KOPT-K1 (cell line): ENCODE measurements at regions not wholly inside any gene's neighbourhood (a gene's known extent, or its start where the extent isn't known, plus 50 kb on each side); places are given as distances from the start of the nearest gene placed in this dataset.

Source experiments
- H3K27ac ChIP-seq: fragments of 200-600 bp; sonication (generic); 2 replicates; pipeline ENCODE4 v1.5.1; 2016; ENCODE audit warnings: antibody characterized with exemption, mild to moderate bottlenecking, low read depth, low read length; ENCODE audit not compliant: poor library complexity, severe bottlenecking
- H3K36me3 ChIP-seq: fragments of 200-600 bp; sonication (generic); 2 replicates; pipeline ENCODE4 v1.5.1; 2017; ENCODE audit warnings: antibody characterized with exemption, mild to moderate bottlenecking, low read length, moderate library complexity; ENCODE audit not compliant: insufficient read depth
- H3K9me3 ChIP-seq: fragments of 200-600 bp; sonication (generic); 2 replicates; pipeline ENCODE4 v1.5.1; 2017; ENCODE audit warnings: antibody characterized with exemption, low read length, mild to moderate bottlenecking; ENCODE audit not compliant: insufficient read depth, poor library complexity, severe bottlenecking

- no peaks in the 10 kb centered on the region for H3K36me3 ChIP-seq
- no peaks in the 10 kb centered on the region for H3K9me3 ChIP-seq
- no peak overlapping the region for H3K27ac ChIP-seq
Observed at GRCh38 chr16:26724189-26724588, 342.5 kb upstream of the C16orf82 start.

DNA sequence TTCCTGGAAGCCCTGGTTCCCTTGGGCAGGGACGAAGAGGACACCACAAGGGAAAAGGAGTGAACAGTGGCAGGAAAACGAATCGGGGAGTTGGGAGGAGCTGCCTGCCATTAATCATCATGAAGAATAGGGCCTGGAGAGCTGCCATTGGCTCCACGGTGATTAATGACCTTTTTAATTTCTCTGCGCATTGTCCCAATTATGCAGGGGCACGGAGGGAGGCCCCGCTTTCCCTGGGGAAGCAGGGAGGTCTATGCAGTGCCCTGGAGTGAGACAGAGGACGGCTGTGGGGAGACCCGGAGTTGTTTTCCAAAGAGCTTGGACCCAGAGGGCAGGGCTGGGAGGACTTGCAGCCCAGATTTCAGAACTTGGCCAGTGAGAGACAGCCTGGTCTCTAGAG lies 338.9 kb upstream of the C16orf82 start:
- H3K27ac ChIP-seq = no peak overlapping the region
- no peaks in the 10 kb centered on the region for H3K36me3 ChIP-seq
- no peaks in the 10 kb centered on the region for H3K9me3 ChIP-seq

GRCh38 chr16:26729951-26730541 lies 336.7 kb upstream of the C16orf82 start:
- no peaks in the 10 kb centered on the region for H3K36me3 ChIP-seq
- H3K9me3 ChIP-seq = no peaks in the 10 kb centered on the region
- no peak overlapping the region for H3K27ac ChIP-seq

GRCh38 chr16:26731729-26732128 lies 335.0 kb upstream of the C16orf82 start:
- Histone ChIP-seq H3K27ac (no peak overlapping the region), H3K9me3 (no peaks in the 10 kb centered on the region), H3K36me3 (no peaks in the 10 kb centered on the region)

GRCh38 chr16:26733710-26734109 lies 333.0 kb upstream of the C16orf82 start:
- Histone ChIP-seq H3K9me3 (no peaks in the 10 kb centered on the region), H3K27ac (no peak overlapping the region), H3K36me3 (no peaks in the 10 kb centered on the region)

GRCh38 chr16:26735521-26735920 lies 331.2 kb upstream of the C16orf82 start:
- no peaks in the 10 kb centered on the region for H3K9me3 ChIP-seq
- no peak overlapping the region for H3K27ac ChIP-seq
- no peaks in the 10 kb centered on the region for H3K36me3 ChIP-seq

GRCh38 chr16:26736084-26736483 lies 330.6 kb upstream of the C16orf82 start:
- Histone ChIP-seq H3K36me3 (no peaks in the 10 kb centered on the region), H3K27ac (no peak overlapping the region), H3K9me3 (no peaks in the 10 kb centered on the region)

- no peaks in the 10 kb centered on the region for H3K9me3 ChIP-seq
- no peak overlapping the region for H3K27ac ChIP-seq
- no peaks in the 10 kb centered on the region for H3K36me3 ChIP-seq
Observed at GRCh38 chr16:26740771-26741170, 326.0 kb upstream of the C16orf82 start.

GRCh38 chr16:26742040-26742439 lies 324.7 kb upstream of the C16orf82 start:
- Histone ChIP-seq H3K9me3 (no peaks in the 10 kb centered on the region), H3K36me3 (no peaks in the 10 kb centered on the region), H3K27ac (no peak overlapping the region)

- no peaks in the 10 kb centered on the region for H3K9me3 ChIP-seq
- H3K27ac ChIP-seq = no peak overlapping the region
- no peaks in the 10 kb centered on the region for H3K36me3 ChIP-seq
Observed at GRCh38 chr16:26744430-26744829, 322.3 kb upstream of the C16orf82 start.

- no peak overlapping the region for H3K27ac ChIP-seq
- H3K9me3 ChIP-seq = no peaks in the 10 kb centered on the region
- H3K36me3 ChIP-seq = no peaks in the 10 kb centered on the region
Observed at GRCh38 chr16:26747760-26748159, 319.0 kb upstream of the C16orf82 start.

DNA sequence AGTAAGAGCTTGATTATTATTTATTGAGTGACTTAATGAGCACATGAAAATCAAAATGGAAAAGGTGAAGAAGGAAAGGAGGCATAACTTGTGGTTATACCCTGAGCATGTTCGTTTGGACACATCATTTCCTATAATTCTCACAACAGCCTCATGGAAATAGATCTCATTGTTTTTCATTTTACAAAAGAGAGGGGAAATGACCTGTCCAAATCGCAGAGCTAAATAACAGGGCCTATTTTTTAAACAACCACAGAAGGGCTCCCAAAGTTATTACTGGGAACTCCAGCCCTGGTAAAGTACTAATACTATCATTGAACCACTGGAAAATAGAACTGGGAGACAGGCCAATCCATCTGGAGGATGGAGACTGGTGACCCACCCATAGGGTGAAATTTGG lies 317.7 kb upstream of the C16orf82 start:
- no peaks in the 10 kb centered on the region for H3K9me3 ChIP-seq
- no peak overlapping the region for H3K27ac ChIP-seq
- no peaks in the 10 kb centered on the region for H3K36me3 ChIP-seq

DNA sequence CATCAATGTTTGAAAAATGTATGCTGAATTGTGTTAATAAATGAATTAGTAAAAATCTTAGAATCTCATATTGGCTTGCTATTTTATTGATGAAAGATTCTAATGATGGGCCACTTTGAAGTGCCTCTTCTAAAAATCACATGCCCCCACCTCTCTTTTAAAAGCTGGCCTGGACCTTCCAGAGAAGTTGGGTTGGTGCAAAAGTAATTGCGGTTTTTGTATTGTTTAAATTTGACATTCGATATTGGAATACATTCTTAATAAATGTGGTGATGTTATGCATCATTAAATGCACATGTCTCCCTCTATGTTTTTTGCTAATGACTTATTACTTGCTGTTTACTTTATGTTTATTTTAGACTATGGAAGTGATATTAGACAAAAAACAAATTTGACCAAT lies 314.6 kb upstream of the C16orf82 start:
- no peak overlapping the region for H3K27ac ChIP-seq
- H3K36me3 ChIP-seq = no peaks in the 10 kb centered on the region
- H3K9me3 ChIP-seq = no peaks in the 10 kb centered on the region

- H3K36me3 ChIP-seq = no peaks in the 10 kb centered on the region
- no peak overlapping the region for H3K27ac ChIP-seq
- H3K9me3 ChIP-seq = no peaks in the 10 kb centered on the region
Observed at GRCh38 chr16:26756633-26757032, 310.1 kb upstream of the C16orf82 start.

GRCh38 chr16:26762594-26762993 lies 304.1 kb upstream of the C16orf82 start:
- Histone ChIP-seq H3K27ac (no peak overlapping the region), H3K9me3 (no peaks in the 10 kb centered on the region), H3K36me3 (no peaks in the 10 kb centered on the region)

GRCh38 chr16:26765087-26765486 lies 301.6 kb upstream of the C16orf82 start:
- H3K9me3 ChIP-seq = no peaks in the 10 kb centered on the region
- H3K36me3 ChIP-seq = no peaks in the 10 kb centered on the region
- H3K27ac ChIP-seq = no peak overlapping the region
